IPS DF 6.9 (cell line): ENCODE measurements at regions not wholly inside any gene's neighbourhood (a gene's known extent, or its start where the extent isn't known, plus 50 kb on each side); places are given as distances from the start of the nearest gene placed in this dataset.
"Not testable (repeated sequence)": the region's sequence is repeated elsewhere in the genome, so short reads cannot be mapped to it uniquely, and the experiment has no call there.

Source experiments
- DNase-seq: peaks from one replicate; pipeline ENCODE4 v3.0.0-alpha.2; 2013; ENCODE audit warnings: low read depth, low spot score
- H3K27ac ChIP-seq: one replicate; pipeline ENCODE4 v1.5.1; 2013; ENCODE audit warnings: low read length, control low read depth
- H3K27me3 ChIP-seq: 2 replicates; pipeline ENCODE4 v1.6.1; 2013; ENCODE audit warnings: mild to moderate bottlenecking, low read length; ENCODE audit not compliant: control insufficient read depth, insufficient read depth
- H3K36me3 ChIP-seq: 2 replicates; pipeline ENCODE4 v1.6.1; 2013; ENCODE audit warnings: low read length; ENCODE audit not compliant: control insufficient read depth, insufficient read depth
- H3K4me1 ChIP-seq: 2 replicates; pipeline ENCODE4 v1.6.1; 2013; ENCODE audit warnings: low read length; ENCODE audit not compliant: control insufficient read depth, insufficient read depth
- H3K4me3 ChIP-seq: 2 replicates; pipeline ENCODE4 v1.5.1; 2013; ENCODE audit warnings: mild to moderate bottlenecking, low read length
- H3K9me3 ChIP-seq: 2 replicates; pipeline ENCODE4 v1.6.1; 2013; ENCODE audit warnings: low read length, inconsistent platforms; ENCODE audit not compliant: control insufficient read depth, insufficient read depth
- WGBS: extraction: QIAGEN DNeasy Blood & Tissue Kit; methylation state at CpG from one replicate; pipeline ENCODE4 v1.1.7; 2013; ENCODE audit warnings: mixed read lengths, missing lambda C conversion rate; ENCODE audit not compliant: insufficient read length, insufficient coverage; 5-methylcytosine and 5-hydroxymethylcytosine counted together

- H3K27ac ChIP-seq, result no peak overlapping the region
- WGBS, result no CpG with 5 or more reads among the region's 17 CpGs
- H3K4me3 ChIP-seq, result no peak overlapping the region
- no peak for DNase-seq
- H3K36me3 ChIP-seq, result no peaks in the 10 kb centered on the region
- no peaks in the 10 kb centered on the region for H3K9me3 ChIP-seq
- peaks cover 4% of the 10 kb centered on the region; the same call in 1 of the 2 replicates for H3K4me1 ChIP-seq
- H3K27me3 ChIP-seq, result no peaks in the 10 kb centered on the region
These were observed 85.7 kb downstream of the MYCN start for GRCh38 chr2:16025876-16026640.

- H3K4me1 ChIP-seq, result peaks cover 4% of the 10 kb centered on the region; the same call in 1 of the 2 replicates
- no peaks in the 10 kb centered on the region for H3K9me3 ChIP-seq
- no peak overlapping the region for H3K27ac ChIP-seq
- no peaks in the 10 kb centered on the region for H3K27me3 ChIP-seq
- no peak for DNase-seq
- H3K36me3 ChIP-seq, result no peaks in the 10 kb centered on the region
- no peak overlapping the region for H3K4me3 ChIP-seq
- no CpG with 5 or more reads among the region's 8 CpGs for WGBS
These were observed 85.0 kb downstream of the MYCN start for GRCh38 chr2:16025211-16025875.

GRCh38 chr2:16024628-16025027 is 84.3 kb downstream of the MYCN start:
- H3K4me3 ChIP-seq, H3K36me3 ChIP-seq, H3K4me1 ChIP-seq, DNase-seq, H3K27me3 ChIP-seq, H3K9me3 ChIP-seq, H3K27ac ChIP-seq: not testable (repeated sequence)
- WGBS, result no CpG with 5 or more reads among the region's 8 CpGs

GRCh38 chr2:16023506-16024360 is 83.4 kb downstream of the MYCN start:
- H3K27me3 ChIP-seq, result no peaks in the 10 kb centered on the region
- H3K36me3 ChIP-seq, result no peaks in the 10 kb centered on the region
- WGBS, result no CpG with 5 or more reads among the region's 5 CpGs
- no peaks in the 10 kb centered on the region for H3K9me3 ChIP-seq
- no peak for DNase-seq
- peaks cover 4% of the 10 kb centered on the region; the same call in 1 of the 2 replicates for H3K4me1 ChIP-seq
- no peak overlapping the region for H3K27ac ChIP-seq
- no peak overlapping the region for H3K4me3 ChIP-seq

GRCh38 chr2:16022548-16023240 is 82.3 kb downstream of the MYCN start:
- H3K36me3 ChIP-seq, result no peaks in the 10 kb centered on the region
- H3K9me3 ChIP-seq, result no peaks in the 10 kb centered on the region
- no CpG with 5 or more reads among the region's 6 CpGs for WGBS
- peaks cover 4% of the 10 kb centered on the region; the same call in 1 of the 2 replicates for H3K4me1 ChIP-seq
- no peaks in the 10 kb centered on the region for H3K27me3 ChIP-seq
- DNase-seq, result no peak
- no peak overlapping the region for H3K4me3 ChIP-seq
- H3K27ac ChIP-seq, result no peak overlapping the region

GRCh38 chr2:16021611-16022363 is 81.4 kb downstream of the MYCN start:
- no peaks in the 10 kb centered on the region for H3K27me3 ChIP-seq
- H3K27ac ChIP-seq, result no peak overlapping the region
- H3K4me3 ChIP-seq, result no peak overlapping the region
- WGBS, result no CpG with 5 or more reads among the region's 4 CpGs
- DNase-seq, result no peak
- H3K36me3 ChIP-seq, result no peaks in the 10 kb centered on the region
- no peaks in the 10 kb centered on the region for H3K9me3 ChIP-seq
- H3K4me1 ChIP-seq, result peaks cover 4% of the 10 kb centered on the region; the same call in 1 of the 2 replicates

GRCh38 chr2:16020389-16021008 is 80.1 kb downstream of the MYCN start:
- no peak overlapping the region for H3K4me3 ChIP-seq
- H3K9me3 ChIP-seq, result no peaks in the 10 kb centered on the region
- no peak for DNase-seq
- H3K27me3 ChIP-seq, result no peaks in the 10 kb centered on the region
- H3K4me1 ChIP-seq, result peaks cover 5% of the 10 kb centered on the region
- no CpG with 5 or more reads among the region's 5 CpGs for WGBS
- H3K27ac ChIP-seq, result no peak overlapping the region
- H3K36me3 ChIP-seq, result no peaks in the 10 kb centered on the region

GRCh38 chr2:16019617-16020351 is 79.4 kb downstream of the MYCN start:
- no peaks in the 10 kb centered on the region for H3K36me3 ChIP-seq
- no peak overlapping the region for H3K27ac ChIP-seq
- peaks cover 4% of the 10 kb centered on the region for H3K4me1 ChIP-seq
- no peaks in the 10 kb centered on the region for H3K27me3 ChIP-seq
- WGBS, result no CpG with 5 or more reads among the region's 4 CpGs
- H3K4me3 ChIP-seq, result no peak overlapping the region
- DNase-seq, result no peak
- no peaks in the 10 kb centered on the region for H3K9me3 ChIP-seq

- no peaks in the 10 kb centered on the region for H3K9me3 ChIP-seq
- peaks cover 6% of the 10 kb centered on the region for H3K4me1 ChIP-seq
- no peak for DNase-seq
- WGBS, result no CpG with 5 or more reads among the region's 6 CpGs
- H3K4me3 ChIP-seq, result no peak overlapping the region
- no peaks in the 10 kb centered on the region for H3K27me3 ChIP-seq
- H3K27ac ChIP-seq, result no peak overlapping the region
- H3K36me3 ChIP-seq, result no peaks in the 10 kb centered on the region
These were observed 78.7 kb downstream of the MYCN start for GRCh38 chr2:16019060-16019480.
